ENCODE measurements at regions not wholly inside any gene's neighbourhood (a gene's known extent, or its start where the extent isn't known, plus 50 kb on each side); places are given as distances from the start of the nearest gene placed in this dataset.

- DNase-seq (ENCODE audit: low read depth in 2 of 2) = no peak
These were observed 307.7 kb upstream of the CDH5 start for GRCh38 chr16:66058832-66059231.

GRCh38 chr16:66058172-66058691 lies 308.3 kb upstream of the CDH5 start:
- no peak for DNase-seq (ENCODE audit: low read depth in 2 of 2)

GRCh38 chr16:66057057-66057456 lies 309.4 kb upstream of the CDH5 start:
- no peak for DNase-seq (ENCODE audit: low read depth in 2 of 2)

GRCh38 chr16:66054095-66054494 lies 312.4 kb upstream of the CDH5 start:
- DNase-seq (ENCODE audit: low read depth in 2 of 2) = no peak

GRCh38 chr16:66052745-66053144 lies 313.7 kb upstream of the CDH5 start:
- DNase-seq (ENCODE audit: low read depth in 2 of 2) = no peak

GRCh38 chr16:66050991-66051390 lies 315.5 kb upstream of the CDH5 start:
- DNase-seq (ENCODE audit: low read depth in 2 of 2) = no peak

- DNase-seq (ENCODE audit: low read depth in 2 of 2) = no peak
These were observed 316.6 kb upstream of the CDH5 start for GRCh38 chr16:66049865-66050264.

- DNase-seq (ENCODE audit: low read depth in 2 of 2) = no peak
These were observed 320.9 kb upstream of the CDH5 start for GRCh38 chr16:66045626-66046025.

GRCh38 chr16:66044556-66044955 lies 321.9 kb upstream of the CDH5 start:
- DNase-seq (ENCODE audit: low read depth in 2 of 2) = no peak

- DNase-seq (ENCODE audit: low read depth in 2 of 2) = no peak
These were observed 322.4 kb upstream of the CDH5 start for GRCh38 chr16:66044089-66044488.

GRCh38 chr16:66043326-66043725 lies 323.2 kb upstream of the CDH5 start:
- no peak for DNase-seq (ENCODE audit: low read depth in 2 of 2)

- DNase-seq (ENCODE audit: low read depth in 2 of 2) = no peak
These were observed 324.1 kb upstream of the CDH5 start for GRCh38 chr16:66042341-66042740.

- DNase-seq (ENCODE audit: low read depth in 2 of 2) = no peak
These were observed 324.6 kb upstream of the CDH5 start for GRCh38 chr16:66041907-66042306.

- no peak for DNase-seq (ENCODE audit: low read depth in 2 of 2)
These were observed 326.7 kb upstream of the CDH5 start for GRCh38 chr16:66039793-66040192.

GRCh38 chr16:66036793-66037715 lies 329.4 kb upstream of the CDH5 start:
- no peak for DNase-seq (ENCODE audit: low read depth in 2 of 2)

- no peak for DNase-seq (ENCODE audit: low read depth in 2 of 2)
These were observed 330.3 kb upstream of the CDH5 start for GRCh38 chr16:66036184-66036583.

- DNase-seq (ENCODE audit: low read depth in 2 of 2) = no peak
These were observed 331.4 kb upstream of the CDH5 start for GRCh38 chr16:66035096-66035495.

- no peak for DNase-seq (ENCODE audit: low read depth in 2 of 2)
These were observed 333.6 kb upstream of the CDH5 start for GRCh38 chr16:66032841-66033240.

GRCh38 chr16:66030036-66030435 lies 336.5 kb upstream of the CDH5 start:
- no peak for DNase-seq (ENCODE audit: low read depth in 2 of 2)

GRCh38 chr16:66028510-66029216 lies 337.8 kb upstream of the CDH5 start:
- no peak for DNase-seq (ENCODE audit: low read depth in 2 of 2)

- DNase-seq (ENCODE audit: low read depth in 2 of 2) = no peak
These were observed 339.6 kb upstream of the CDH5 start for GRCh38 chr16:66026787-66027330.

GRCh38 chr16:66026211-66026610 lies 340.3 kb upstream of the CDH5 start:
- DNase-seq (ENCODE audit: low read depth in 2 of 2) = no peak

- DNase-seq (ENCODE audit: low read depth in 2 of 2) = no peak
These were observed 340.7 kb upstream of the CDH5 start for GRCh38 chr16:66025751-66026150.

Measured in stimulated activated CD8-positive, alpha-beta memory T cell treated with anti-CD3 and anti-CD28 coated beads, Interleukin-15, amount 100 ng/mL, for 4 hours (primary cell).